Breast epithelium (tissue), 4 donors: ENCODE measurements at regions not wholly inside any gene's neighbourhood (a gene's known extent, or its start where the extent isn't known, plus 50 kb on each side); places are given as distances from the start of the nearest gene placed in this dataset.
"Not testable (repeated sequence)": the region's sequence is repeated elsewhere in the genome, so short reads cannot be mapped to it uniquely, and the experiment has no call there.

Experiments used
- DNase-seq, 2 donors: peaks; one replicate each; pipeline ENCODE4 v3.0.0-alpha.2; 2019; ENCODE audit warnings: low spot score in 2 of 2
- H3K27ac ChIP-seq, 2 donors: fragments of 200-600 bp; sonication (generic) in 1 of 2; one replicate each; pipeline ENCODE4 v1.5.1; 2016 to 2019; ENCODE audit warnings: mild to moderate bottlenecking in 1 of 2
- H3K27me3 ChIP-seq, 2 donors: fragments of 200-600 bp; sonication (generic) in 1 of 2; one replicate each; pipeline versions ENCODE4 v1.5.1 to v1.6.0; 2017 to 2019; ENCODE audit warnings: control low read depth in 1 of 2, mild to moderate bottlenecking in 1 of 2
- H3K36me3 ChIP-seq: fragments of 200-600 bp; one replicate; pipeline ENCODE4 v1.5.1; 2019
- H3K4me1 ChIP-seq, 2 donors: fragments of 200-600 bp; sonication (generic); one replicate each; pipeline ENCODE4 v1.5.1; 2016 to 2019; ENCODE audit warnings: control low read depth in 1 of 2
- H3K4me3 ChIP-seq, 3 donors: fragments of 200-600 bp; sonication (generic); 1 replicate in 2 of 3; 2 replicates in 1 of 3; pipeline ENCODE4 v1.5.1; 2016 to 2019; ENCODE audit warnings: mild to moderate bottlenecking in 3 of 3, moderate library complexity in 2 of 3
- H3K9me3 ChIP-seq, 2 donors: fragments of 200-600 bp; sonication (generic) in 1 of 2; one replicate each; pipeline ENCODE4 v1.5.1; 2016 to 2019; ENCODE audit warnings: control low read depth in 1 of 2
- CTCF ChIP-seq, 3 donors: fragments of 450-650 bp; IDR thresholded peaks; one replicate each; pipeline ENCODE4 v1.5.1; 2016 to 2017; ENCODE audit warnings: antibody characterized with exemption in 3 of 3, mild to moderate bottlenecking in 3 of 3, moderate library complexity in 3 of 3
- POLR2A ChIP-seq: fragments of 450-650 bp; IDR thresholded peaks from one replicate; pipeline ENCODE4 v1.6.1; 2016; ENCODE audit warnings: antibody characterized with exemption, mild to moderate bottlenecking, moderate library complexity
- POLR2AphosphoS5 ChIP-seq, 3 donors: sonication (generic); formaldehyde crosslinking; IDR thresholded peaks; one replicate each; pipeline ENCODE4 v1.6.1; 2017; ENCODE audit warnings: antibody characterized with exemption in 3 of 3
- intact Hi-C: fragments of 100-400 bp; cut with DNase I; formaldehyde crosslinking; loops from one replicate; pipeline ENCODE4 v1.15.1; 2023; ENCODE audit warnings: low total_unique reads

- no peak for DNase-seq
- no peaks in the 10 kb centered on the region for H3K27me3 ChIP-seq
- H3K36me3 ChIP-seq: no peaks in the 10 kb centered on the region
- peak overlapping the region in 1 of 2 donors; percentile 26 for H3K27ac ChIP-seq
- intact Hi-C loops: loop anchor here (10.0 kb wide), 1 partner anchor 293 kb away; no protein-coding TSS in a partner anchor
- no peak for TF ChIP-seq POLR2AphosphoS5 (IDR thresholded peaks at IDR 0.05)
- TF ChIP-seq POLR2A: no peak
- TF ChIP-seq CTCF (IDR thresholded peaks at IDR 0.05): no peak
- H3K4me3 ChIP-seq: no peak overlapping the region
- H3K4me1 ChIP-seq: no peaks in the 10 kb centered on the region
- H3K9me3 ChIP-seq: no peaks in the 10 kb centered on the region
These were observed 130.4 kb downstream of the CD164 start for GRCh38 chr6:109251839-109252238.

- intact Hi-C loops: loop anchor here (10.0 kb wide), 1 partner anchor 294 kb away; no protein-coding TSS in a partner anchor
These were observed 131.6 kb downstream of the CD164 start for GRCh38 chr6:109250544-109251156.

GRCh38 chr6:109243863-109244825, 138.1 kb downstream of the CD164 start:
- H3K36me3 ChIP-seq: no peaks in the 10 kb centered on the region
- no peak for DNase-seq
- H3K27me3 ChIP-seq: no peaks in the 10 kb centered on the region
- H3K4me1 ChIP-seq: peaks cover 0 to 1% of the 10 kb centered on the region in 2 donors
- H3K9me3 ChIP-seq: no peaks in the 10 kb centered on the region
- H3K27ac ChIP-seq: no peak overlapping the region
- intact Hi-C loops: no loop called here
- no peak overlapping the region for H3K4me3 ChIP-seq
- TF ChIP-seq POLR2A: no peak
- no peak for TF ChIP-seq CTCF (IDR thresholded peaks at IDR 0.05)
- TF ChIP-seq POLR2AphosphoS5 (IDR thresholded peaks at IDR 0.05): no peak

More at GRCh38 chr6:109250544-109251156, 131.6 kb downstream of the CD164 start:
- H3K36me3 ChIP-seq, H3K4me1 ChIP-seq, DNase-seq, H3K27me3 ChIP-seq, H3K4me3 ChIP-seq, H3K9me3 ChIP-seq, H3K27ac ChIP-seq: not testable (repeated sequence)

- no peak overlapping the region for H3K4me3 ChIP-seq
- intact Hi-C loops: no loop called here
- no peaks in the 10 kb centered on the region for H3K36me3 ChIP-seq
- no peak overlapping the region for H3K27ac ChIP-seq
- no peak for DNase-seq
- peaks cover 0 to 5% of the 10 kb centered on the region in 2 donors for H3K4me1 ChIP-seq
- no peaks in the 10 kb centered on the region for H3K27me3 ChIP-seq
- no peak for TF ChIP-seq POLR2A
- no peak for TF ChIP-seq POLR2AphosphoS5 (IDR thresholded peaks at IDR 0.05)
- no peak for TF ChIP-seq CTCF (IDR thresholded peaks at IDR 0.05)
- no peaks in the 10 kb centered on the region for H3K9me3 ChIP-seq
These were observed 139.3 kb downstream of the CD164 start for GRCh38 chr6:109242925-109243324.

- Histone ChIP-seq H3K9me3 (no peaks in the 10 kb centered on the region), H3K27me3 (no peaks in the 10 kb centered on the region), H3K36me3 (no peaks in the 10 kb centered on the region), H3K4me3 (no peak overlapping the region), H3K27ac (no peak overlapping the region), H3K4me1 (peaks cover 0 to 5% of the 10 kb centered on the region in 2 donors)
- TF ChIP-seq POLR2AphosphoS5 (IDR thresholded peaks at IDR 0.05) (no peak), CTCF (IDR thresholded peaks at IDR 0.05) (no peak), POLR2A (no peak)
- intact Hi-C loops: no loop called here
- DNase-seq: no peak
These were observed 140.2 kb downstream of the CD164 start for GRCh38 chr6:109242029-109242428.
